ENCODE measurements at regions not wholly inside any gene's neighbourhood (a gene's known extent, or its start where the extent isn't known, plus 50 kb on each side); places are given as distances from the start of the nearest gene placed in this dataset.

- TF ChIP-seq CTCF (conservative IDR thresholded peaks at IDR 0.05; ENCODE audit: low read depth, low read length) (no peak), MXI1 (IDR thresholded peaks at IDR 0.05; ENCODE audit: borderline replicate concordance, low read depth, low read length) (no peak), POLR2A (IDR thresholded peaks at IDR 0.05; ENCODE audit: low read depth, low read length) (no peak), CEBPB (IDR thresholded peaks at IDR 0.05; ENCODE audit: low read depth, low read length) (no peak), MAZ (IDR thresholded peaks at IDR 0.05; ENCODE audit: borderline replicate concordance, low read depth, low read length) (no peak), RAD21 (IDR thresholded peaks at IDR 0.05; ENCODE audit: low read length) (no peak), USF2 (IDR thresholded peaks at IDR 0.05; ENCODE audit: low read depth, low read length) (no peak), SMC3 (IDR thresholded peaks at IDR 0.05; ENCODE audit: low read depth, low read length) (no peak), RFX5 (IDR thresholded peaks at IDR 0.05; ENCODE audit: low read depth, low read length) (no peak), CHD1 (IDR thresholded peaks at IDR 0.05; ENCODE audit: low read depth, low read length) (no peak), RCOR1 (IDR thresholded peaks at IDR 0.05; ENCODE audit: insufficient replicate concordance, low read length) (no peak), ELK1 (IDR thresholded peaks at IDR 0.05; ENCODE audit: borderline replicate concordance, low read depth, low read length) (no peak), FOS (IDR thresholded peaks at IDR 0.05; ENCODE audit: low read depth, low read length) (no peak)
Measured at GRCh38 chr7:67375427-67375826, 378.8 kb downstream of the TYW1 start.

Data from IMR-90 (cell line).